ENCODE measurements at regions not wholly inside any gene's neighbourhood (a gene's known extent, or its start where the extent isn't known, plus 50 kb on each side); places are given as distances from the start of the nearest gene placed in this dataset.

GRCh38 chr17:13160296-13160695 is 142.5 kb upstream of the ELAC2 start:
- TF ChIP-seq HIC1 (tag by site-specific recombination; IDR thresholded peaks at IDR 0.05) (no peak), ZNF138 (tag by site-specific recombination; IDR thresholded peaks at IDR 0.05; ENCODE audit: borderline replicate concordance) (no peak), IKZF3 (tag by site-specific recombination; IDR thresholded peaks at IDR 0.05) (no peak), ZNF548 (tag by site-specific recombination; IDR thresholded peaks at IDR 0.05) (no peak), ZNF174 (tag by site-specific recombination; IDR thresholded peaks at IDR 0.05) (no peak), REST (tag by site-specific recombination; IDR thresholded peaks at IDR 0.05) (no peak), CTCF (tag by site-specific recombination; IDR thresholded peaks at IDR 0.05) (no peak), ZNF404 (tag by site-specific recombination; IDR thresholded peaks at IDR 0.05) (no peak), ZNF18 (tag by site-specific recombination; IDR thresholded peaks at IDR 0.05) (no peak), YY1 (tag by site-specific recombination; IDR thresholded peaks at IDR 0.05) (no peak), ZNF837 (tag by site-specific recombination; IDR thresholded peaks at IDR 0.05) (no peak), ZSCAN23 (tag by site-specific recombination; IDR thresholded peaks at IDR 0.05) (no peak), ZNF571 (tag by site-specific recombination; IDR thresholded peaks at IDR 0.05) (no peak)
